ENCODE measurements at regions not wholly inside any gene's neighbourhood (a gene's known extent, or its start where the extent isn't known, plus 50 kb on each side); places are given as distances from the start of the nearest gene placed in this dataset.

- CTCF ChIA-PET, result no interaction called here
Observed at GRCh38 chr1:10851024-10852013, 54.9 kb upstream of the CASZ1 start.

More at GRCh38 chr1:10851024-10852013, 54.9 kb upstream of the CASZ1 start:
- Histone ChIP-seq H3K4me3 (no peak overlapping the region), H3K4me2 (no peak overlapping the region), H3K27ac (no peak overlapping the region), H3K9me3 (no peaks in the 10 kb centered on the region; the same call in 2 of the 3 replicates), H3K4me1 (no peaks in the 10 kb centered on the region)
- TF ChIP-seq CHD4 (IDR thresholded peaks at IDR 0.05; ENCODE audit: borderline replicate concordance), result no peak
- no peak for TF ChIP-seq JUNB (IDR thresholded peaks at IDR 0.05)
- no peak for TF ChIP-seq SMC3 (IDR thresholded peaks at IDR 0.05)
- TF ChIP-seq NR3C1 (IDR thresholded peaks at IDR 0.05), result no peak
- TF ChIP-seq MAZ (IDR thresholded peaks at IDR 0.05; ENCODE audit: borderline replicate concordance, low read depth, low read length), result no peak
- no peak for TF ChIP-seq KDM1A (IDR thresholded peaks at IDR 0.05; ENCODE audit: low read depth)
- no peak for TF ChIP-seq GATA3 (IDR thresholded peaks at IDR 0.05; ENCODE audit: borderline replicate concordance)
- TF ChIP-seq MYC (IDR thresholded peaks at IDR 0.05; ENCODE audit: borderline replicate concordance, low read length), result no peak
- no peak for TF ChIP-seq PHF8 (IDR thresholded peaks at IDR 0.05; ENCODE audit: borderline replicate concordance, low read depth)
- no peak for TF ChIP-seq USF2 (IDR thresholded peaks at IDR 0.05)
- no peak for TF ChIP-seq MAX (IDR thresholded peaks at IDR 0.05)
- TF ChIP-seq POLR2AphosphoS2 (conservative IDR thresholded peaks at IDR 0.05; ENCODE audit: low read length), result no peak
- no peak for TF ChIP-seq CHD2 (IDR thresholded peaks at IDR 0.05; ENCODE audit: low read length, partially characterized antibody)
- TF ChIP-seq JUN (IDR thresholded peaks at IDR 0.05), result no peak
- TF ChIP-seq FOSB (CRISPR knock-in tag; IDR thresholded peaks at IDR 0.05), result no peak
- TF ChIP-seq REST (IDR thresholded peaks at IDR 0.05), result no peak
- no peak for TF ChIP-seq E2F6 (IDR thresholded peaks at IDR 0.05; ENCODE audit: borderline replicate concordance, low read depth)
- TF ChIP-seq ATOH8 (CRISPR knock-in tag; IDR thresholded peaks at IDR 0.05; ENCODE audit: low read depth), result no peak
- whole genome bisulfite sequencing (ENCODE audit: missing lambda C conversion rate), result 75% methylated on average over 19 of the region's 30 CpGs
- ATAC-seq (no peak), FAIRE-seq (no peak), DNase-seq (ENCODE audit: low read depth in 1 of 2, low spot score in 1 of 2) (no peak)
- POLR2A ChIA-PET, result no interaction called here
